ENCODE measurements at regions not wholly inside any gene's neighbourhood (a gene's known extent, or its start where the extent isn't known, plus 50 kb on each side); places are given as distances from the start of the nearest gene placed in this dataset.

DNA sequence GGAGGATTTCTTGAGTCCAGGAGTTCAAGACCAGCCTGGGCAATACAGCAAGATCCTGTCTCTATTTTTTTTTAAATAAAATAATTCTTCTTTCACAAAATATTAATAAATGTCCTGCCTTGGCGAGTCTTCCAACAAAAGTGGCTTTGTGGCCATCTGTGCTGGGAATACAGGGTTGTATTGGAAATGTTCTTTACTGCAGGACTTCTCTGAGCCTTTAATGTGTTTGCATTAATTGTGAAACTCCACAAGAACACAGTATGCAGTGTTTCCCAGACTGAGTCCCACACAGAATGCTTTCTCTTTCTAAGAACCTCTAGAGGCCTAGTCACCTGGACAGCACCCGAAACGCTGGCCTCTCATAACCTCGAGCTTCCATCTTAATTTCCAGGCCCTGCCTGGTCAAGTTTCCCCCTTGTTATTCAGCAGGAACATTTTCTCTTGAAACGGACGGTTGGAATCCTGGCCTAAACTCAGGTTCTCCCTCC is 85.4 kb upstream of the ARRDC4 start:
- TF ChIP-seq, protein P1, sequence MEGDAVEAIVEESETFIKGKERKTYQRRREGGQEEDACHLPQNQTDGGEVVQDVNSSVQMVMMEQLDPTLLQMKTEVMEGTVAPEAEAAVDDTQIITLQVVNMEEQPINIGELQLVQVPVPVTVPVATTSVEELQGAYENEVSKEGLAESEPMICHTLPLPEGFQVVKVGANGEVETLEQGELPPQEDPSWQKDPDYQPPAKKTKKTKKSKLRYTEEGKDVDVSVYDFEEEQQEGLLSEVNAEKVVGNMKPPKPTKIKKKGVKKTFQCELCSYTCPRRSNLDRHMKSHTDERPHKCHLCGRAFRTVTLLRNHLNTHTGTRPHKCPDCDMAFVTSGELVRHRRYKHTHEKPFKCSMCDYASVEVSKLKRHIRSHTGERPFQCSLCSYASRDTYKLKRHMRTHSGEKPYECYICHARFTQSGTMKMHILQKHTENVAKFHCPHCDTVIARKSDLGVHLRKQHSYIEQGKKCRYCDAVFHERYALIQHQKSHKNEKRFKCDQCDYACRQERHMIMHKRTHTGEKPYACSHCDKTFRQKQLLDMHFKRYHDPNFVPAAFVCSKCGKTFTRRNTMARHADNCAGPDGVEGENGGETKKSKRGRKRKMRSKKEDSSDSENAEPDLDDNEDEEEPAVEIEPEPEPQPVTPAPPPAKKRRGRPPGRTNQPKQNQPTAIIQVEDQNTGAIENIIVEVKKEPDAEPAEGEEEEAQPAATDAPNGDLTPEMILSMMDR (IDR thresholded peaks at IDR 0.05): no peak
- Histone ChIP-seq H3K27ac (no peak overlapping the region), H3K27me3 (no peaks in the 10 kb centered on the region)

DNA sequence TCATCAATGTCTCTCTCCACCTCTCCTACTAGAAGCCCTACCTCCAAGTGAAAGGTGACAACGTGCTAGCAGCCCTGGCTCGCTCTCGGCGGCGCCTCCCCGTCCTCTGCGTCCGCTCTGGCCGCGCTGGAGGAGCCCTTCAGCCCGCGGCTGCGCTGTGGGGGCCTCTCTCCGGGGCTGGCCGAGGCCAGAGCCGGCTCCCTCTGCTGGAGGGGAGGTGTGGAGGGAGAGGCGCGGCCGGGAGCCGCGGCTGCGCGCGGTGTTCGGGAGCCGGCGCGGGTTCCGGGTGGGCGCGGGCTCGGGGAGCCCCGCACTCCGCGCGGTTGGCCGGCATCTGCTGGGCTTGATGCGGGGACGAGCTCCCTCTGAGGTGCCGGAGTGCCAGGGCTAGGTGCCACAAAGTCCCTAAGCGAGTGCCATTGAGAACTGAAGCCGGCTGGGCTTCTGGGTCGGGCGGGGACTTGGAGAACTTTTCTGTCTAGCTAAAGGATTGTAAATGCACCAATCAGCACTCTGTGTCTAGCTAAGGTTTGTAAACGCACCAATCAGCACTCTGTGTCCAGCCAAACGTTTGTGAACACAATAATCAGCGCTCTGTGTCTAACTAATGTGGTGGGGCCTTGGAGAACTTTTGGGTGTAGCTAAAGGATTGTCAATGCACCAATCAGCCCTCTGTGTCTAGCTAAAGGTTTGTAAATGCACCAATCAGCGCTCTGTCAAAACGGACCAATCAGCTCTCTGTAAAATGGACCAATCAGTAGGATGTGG is 84.8 kb upstream of the ARRDC4 start:
- Histone ChIP-seq H3K36me3 (no peaks in the 10 kb centered on the region), H3K4me3 (peak overlapping the region in 1 of 2 donors; percentile 38), H3K9me3 (no peaks in the 10 kb centered on the region), H3K27me3 (no peaks in the 10 kb centered on the region), H3K4me1 (no peaks in the 10 kb centered on the region), H3K27ac (no peak overlapping the region)
- no peak for DNase-seq (ENCODE audit: low spot score)
- TF ChIP-seq, protein P1 (IDR thresholded peaks at IDR 0.05): peak in 1 of 2 donors; percentile 44

More for the DNA sequence above, 85.4 kb upstream of the ARRDC4 start:
- H3K36me3 ChIP-seq: no peaks in the 10 kb centered on the region
- DNase-seq (ENCODE audit: low spot score): no peak
- no peaks in the 10 kb centered on the region for H3K4me1 ChIP-seq
- peak overlapping the region in 1 of 2 donors; percentile 38 for H3K4me3 ChIP-seq
- no peaks in the 10 kb centered on the region for H3K9me3 ChIP-seq

DNA sequence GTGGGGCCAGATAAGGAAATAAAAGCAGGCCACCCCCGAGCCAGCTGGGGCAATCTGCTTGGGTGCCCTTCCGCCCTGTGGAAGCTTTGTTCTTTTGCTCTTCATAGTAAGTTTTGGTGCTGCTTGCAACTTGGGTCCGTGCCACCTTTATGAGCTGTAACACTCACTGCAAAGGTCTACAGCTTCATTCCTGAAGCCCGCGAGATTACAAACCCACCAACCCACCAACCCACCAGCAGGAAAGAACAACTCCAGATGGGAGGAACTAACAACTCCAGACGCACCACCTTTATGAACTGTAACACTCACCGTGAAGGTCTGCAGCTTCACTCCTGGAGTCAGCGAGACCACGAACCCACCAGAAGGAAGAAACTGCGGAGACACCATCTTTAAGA is 84.2 kb upstream of the ARRDC4 start:
- no peak overlapping the region for H3K27ac ChIP-seq
- no peaks in the 10 kb centered on the region for H3K9me3 ChIP-seq
- no peak for DNase-seq (ENCODE audit: low spot score)
- no peaks in the 10 kb centered on the region for H3K4me1 ChIP-seq
- TF ChIP-seq, protein P1 (IDR thresholded peaks at IDR 0.05): no peak
- no peaks in the 10 kb centered on the region for H3K27me3 ChIP-seq
- H3K4me3 ChIP-seq: no peak overlapping the region
- H3K36me3 ChIP-seq: no peaks in the 10 kb centered on the region

DNA sequence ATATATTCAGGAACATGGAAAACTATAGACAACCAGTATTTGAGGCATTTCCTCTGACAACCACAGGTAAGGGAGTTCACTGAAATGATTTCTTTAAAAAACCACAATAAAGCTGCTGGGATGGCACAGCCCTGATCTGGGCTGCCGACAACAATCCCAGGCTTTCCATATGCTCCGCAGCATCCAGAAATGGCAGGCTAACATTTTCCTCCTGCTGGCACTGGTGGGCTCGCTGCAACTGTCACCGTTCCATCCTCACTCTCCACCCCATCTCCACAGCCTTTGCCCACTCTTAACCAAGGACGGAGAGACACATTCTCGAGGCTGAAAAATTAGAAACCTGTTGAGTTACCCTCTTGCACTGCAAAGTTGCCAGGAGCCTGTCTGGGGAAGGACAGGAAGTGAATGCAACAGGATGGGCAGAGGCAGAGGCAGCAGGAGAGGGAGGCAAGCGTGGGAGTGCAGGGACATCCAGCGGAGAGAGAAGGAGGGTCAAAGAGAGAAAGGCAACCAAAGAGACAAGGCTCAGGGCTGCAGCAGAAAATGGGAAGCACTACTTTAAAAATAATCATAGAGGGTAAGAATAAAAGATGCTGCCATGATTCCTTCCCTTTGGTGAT is 79.0 kb upstream of the ARRDC4 start:
- TF ChIP-seq, protein P1 (IDR thresholded peaks at IDR 0.05): no peak

DNA sequence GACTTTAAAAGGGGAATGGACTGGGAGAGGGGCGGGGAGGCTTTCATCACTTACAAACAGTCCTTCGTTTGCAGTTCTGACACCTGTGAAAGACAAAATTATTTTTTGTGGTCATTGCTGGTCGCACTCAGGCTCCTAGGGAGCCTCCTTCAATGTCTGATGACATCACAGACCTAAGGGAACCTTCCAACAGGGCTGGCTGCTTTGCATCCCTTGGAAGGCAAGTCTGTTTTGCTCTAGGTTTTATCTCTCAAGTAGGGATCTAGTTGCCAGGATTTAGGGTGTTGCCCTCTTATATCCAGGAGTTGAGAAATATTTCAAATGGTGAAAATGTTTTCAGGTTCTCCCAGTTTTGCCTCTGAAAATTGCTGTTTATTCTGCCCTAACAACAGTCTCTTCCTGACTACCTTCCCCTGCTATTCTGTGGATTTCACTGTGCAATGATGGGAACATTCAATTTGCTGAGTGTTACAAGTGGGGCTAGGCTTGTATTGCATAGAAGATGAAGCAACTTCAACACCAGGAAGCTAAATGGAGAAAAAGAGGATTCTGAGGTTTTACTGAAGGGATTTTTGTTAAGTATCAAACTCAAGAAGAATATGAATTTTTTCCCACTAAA is 75.9 kb upstream of the ARRDC4 start:
- TF ChIP-seq, protein P1 (IDR thresholded peaks at IDR 0.05): no peak
- no peaks in the 10 kb centered on the region for H3K27me3 ChIP-seq
- no peak for DNase-seq (ENCODE audit: low spot score)
- H3K9me3 ChIP-seq: no peaks in the 10 kb centered on the region
- no peak overlapping the region for H3K27ac ChIP-seq
- no peaks in the 10 kb centered on the region for H3K4me1 ChIP-seq
- no peak overlapping the region for H3K4me3 ChIP-seq
- H3K36me3 ChIP-seq: no peaks in the 10 kb centered on the region

More for the DNA sequence above, 79.0 kb upstream of the ARRDC4 start:
- Histone ChIP-seq H3K27me3 (no peaks in the 10 kb centered on the region), H3K4me3 (no peak overlapping the region), H3K9me3 (no peaks in the 10 kb centered on the region), H3K27ac (no peak overlapping the region), H3K36me3 (no peaks in the 10 kb centered on the region), H3K4me1 (no peaks in the 10 kb centered on the region)
- no peak for DNase-seq (ENCODE audit: low spot score)
